ENCODE measurements at regions not wholly inside any gene's neighbourhood (a gene's known extent, or its start where the extent isn't known, plus 50 kb on each side); places are given as distances from the start of the nearest gene placed in this dataset.

DNA sequence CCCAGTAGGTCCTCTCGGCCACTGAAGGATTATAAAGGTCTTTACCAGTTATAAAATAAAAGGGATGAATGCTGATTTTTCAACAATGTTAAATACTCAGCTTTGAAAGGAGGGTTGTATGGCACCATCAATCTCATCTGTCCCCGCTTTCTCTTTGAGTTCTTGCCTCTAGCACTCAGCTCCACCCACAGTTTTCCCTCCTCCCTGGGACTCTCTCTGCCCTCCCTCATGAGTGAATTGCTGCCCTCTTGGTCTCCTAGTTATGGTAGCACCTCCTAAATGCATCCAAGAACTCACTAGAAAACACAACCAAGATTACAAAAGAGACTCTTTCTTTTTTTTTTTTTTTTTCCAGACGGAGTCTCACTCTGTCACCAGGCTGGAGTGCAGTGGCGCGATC is 91.0 kb downstream of the TEX35 start:
- TF ChIP-seq, protein P1, sequence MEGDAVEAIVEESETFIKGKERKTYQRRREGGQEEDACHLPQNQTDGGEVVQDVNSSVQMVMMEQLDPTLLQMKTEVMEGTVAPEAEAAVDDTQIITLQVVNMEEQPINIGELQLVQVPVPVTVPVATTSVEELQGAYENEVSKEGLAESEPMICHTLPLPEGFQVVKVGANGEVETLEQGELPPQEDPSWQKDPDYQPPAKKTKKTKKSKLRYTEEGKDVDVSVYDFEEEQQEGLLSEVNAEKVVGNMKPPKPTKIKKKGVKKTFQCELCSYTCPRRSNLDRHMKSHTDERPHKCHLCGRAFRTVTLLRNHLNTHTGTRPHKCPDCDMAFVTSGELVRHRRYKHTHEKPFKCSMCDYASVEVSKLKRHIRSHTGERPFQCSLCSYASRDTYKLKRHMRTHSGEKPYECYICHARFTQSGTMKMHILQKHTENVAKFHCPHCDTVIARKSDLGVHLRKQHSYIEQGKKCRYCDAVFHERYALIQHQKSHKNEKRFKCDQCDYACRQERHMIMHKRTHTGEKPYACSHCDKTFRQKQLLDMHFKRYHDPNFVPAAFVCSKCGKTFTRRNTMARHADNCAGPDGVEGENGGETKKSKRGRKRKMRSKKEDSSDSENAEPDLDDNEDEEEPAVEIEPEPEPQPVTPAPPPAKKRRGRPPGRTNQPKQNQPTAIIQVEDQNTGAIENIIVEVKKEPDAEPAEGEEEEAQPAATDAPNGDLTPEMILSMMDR (IDR thresholded peaks at IDR 0.05; ENCODE audit: insufficient read depth, low read depth, low read length), result no peak
- no peak for TF ChIP-seq EZH2 (IDR thresholded peaks at IDR 0.05; ENCODE audit: insufficient read depth, low read length)
